H1 (cell line): ENCODE measurements at regions not wholly inside any gene's neighbourhood (a gene's known extent, or its start where the extent isn't known, plus 50 kb on each side); places are given as distances from the start of the nearest gene placed in this dataset.

ENCODE experiments used
- CEBPB ChIP-seq: IDR thresholded peaks from 2 replicates; pipeline ENCODE4 v1.6.1; 2012; ENCODE audit warnings: low read depth, low read length
- CREB1 ChIP-seq: IDR thresholded peaks from 2 replicates; pipeline ENCODE4 v1.6.1; 2012; ENCODE audit warnings: inconsistent platforms
- EP300 ChIP-seq, 2 experiments: IDR thresholded peaks; 1 replicate in 1 of 2; 2 replicates in 1 of 2; pipeline ENCODE4 v1.6.1; 2011 to 2012; ENCODE audit warnings: low read depth in 2 of 2, low read length in 2 of 2, mild to moderate bottlenecking in 2 of 2, borderline replicate concordance in 1 of 2, inconsistent platforms in 1 of 2, moderate library complexity in 1 of 2
- EZH2 ChIP-seq: fragments of 200-600 bp; sonication (generic); IDR thresholded peaks from 2 replicates; pipeline ENCODE4 v1.7.1; 2012; ENCODE audit warnings: low read depth, mild to moderate bottlenecking, moderate library complexity, low read length, inconsistent platforms; ENCODE audit not compliant: severe bottlenecking
- JUN ChIP-seq: IDR thresholded peaks from 2 replicates; pipeline ENCODE4 v1.6.1; 2011; ENCODE audit warnings: low read depth, mild to moderate bottlenecking, improper control_type of control experiment, low read length
- NRF1 ChIP-seq: IDR thresholded peaks from 2 replicates; pipeline ENCODE4 v1.6.1; 2011; ENCODE audit warnings: mild to moderate bottlenecking, low read depth, low read length, improper control_type of control experiment
- POLR2AphosphoS5 ChIP-seq: IDR thresholded peaks from 2 replicates; pipeline ENCODE4 v1.6.1; 2011; ENCODE audit warnings: low read depth, low read length
- RNF2 ChIP-seq: fragments of 200-900, 300-1000 bp; sonication (generic); IDR thresholded peaks from 2 replicates; pipeline ENCODE4 v1.7.1; 2016; ENCODE audit warnings: borderline replicate concordance, low read depth, mild to moderate bottlenecking, antibody characterized with exemption, low read length; ENCODE audit not compliant: poor library complexity, severe bottlenecking; ENCODE audit errors: missing control alignments
- SAP30 ChIP-seq: fragments of 300-600 bp; sonication (generic); IDR thresholded peaks from 2 replicates; pipeline ENCODE4 v1.7.1; 2012; ENCODE audit warnings: low read length, moderate library complexity, mild to moderate bottlenecking, inconsistent platforms; ENCODE audit not compliant: insufficient read depth, insufficient replicate concordance
- SIN3A ChIP-seq, 2 experiments: IDR thresholded peaks in 1 of 2; conservative IDR thresholded peaks in 1 of 2; 2 replicates each; pipeline ENCODE4 v1.6.1; 2011 to 2012; ENCODE audit warnings: low read length in 2 of 2, improper control_type of control experiment in 1 of 2, low read depth in 1 of 2, mild to moderate bottlenecking in 1 of 2
- SP1 ChIP-seq: IDR thresholded peaks from 2 replicates; pipeline ENCODE4 v1.6.1; 2011; ENCODE audit warnings: low read depth, low read length
- TAF1 ChIP-seq: IDR thresholded peaks from 2 replicates; pipeline ENCODE4 v1.6.1; 2011; ENCODE audit warnings: mild to moderate bottlenecking, low read depth, low read length
- YY1 ChIP-seq: IDR thresholded peaks from 2 replicates; pipeline ENCODE4 v1.6.1; 2011; ENCODE audit warnings: low read depth, mild to moderate bottlenecking, low read length
- TF ChIP-seq, protein P1 (sequence below), 3 experiments: IDR thresholded peaks; 1 replicate in 2 of 3; 2 replicates in 1 of 3; pipeline versions ENCODE4 v1.5.1 to v1.6.1; 2011; ENCODE audit warnings: low read length in 3 of 3, mild to moderate bottlenecking in 3 of 3, inconsistent platforms in 2 of 3, low read depth in 1 of 3, moderate library complexity in 1 of 3; ENCODE audit not compliant: insufficient read depth in 1 of 3; ENCODE audit errors: control extremely low read depth in 1 of 3

DNA sequence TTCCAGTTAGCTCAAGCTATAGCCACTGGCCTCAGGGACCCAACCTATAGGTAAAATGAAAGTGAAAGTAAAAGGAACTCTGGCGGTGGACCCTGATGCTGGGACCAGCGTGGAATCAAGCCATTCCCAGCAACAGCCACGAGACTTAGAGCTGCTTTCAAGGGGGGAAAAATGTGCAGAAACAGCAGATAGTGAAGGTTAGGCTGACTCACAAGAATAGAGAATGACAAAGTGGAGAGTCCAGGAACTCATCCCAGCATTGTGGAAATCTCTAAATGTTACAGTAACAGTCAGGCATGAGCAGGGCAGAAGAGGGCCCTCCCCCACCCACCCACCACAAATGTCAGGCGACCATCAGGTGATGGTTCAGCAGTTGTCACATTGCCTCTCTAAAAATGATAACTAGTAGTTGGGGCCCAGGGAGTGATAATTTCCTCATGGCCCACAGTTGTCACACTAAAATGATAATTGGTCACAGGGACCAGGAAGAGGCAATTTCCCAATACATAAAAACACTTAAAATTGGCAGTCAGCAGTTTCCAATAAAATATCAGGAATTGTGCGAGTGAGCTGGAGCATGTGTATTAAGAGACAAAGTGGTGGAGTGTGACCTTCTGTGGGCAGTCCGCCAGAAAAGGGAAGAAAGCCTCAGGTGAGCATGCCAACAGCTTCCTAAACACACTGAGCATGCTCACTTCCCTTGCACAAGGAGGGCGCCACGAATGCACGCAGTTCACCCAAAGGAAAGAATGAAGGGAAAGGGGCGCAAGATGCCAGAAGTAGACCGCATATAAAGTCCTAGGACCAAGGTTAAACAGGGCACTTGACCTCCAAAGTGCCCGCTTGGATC lies 129.8 kb upstream of the PPP1R3A start:
- TF ChIP-seq, protein P1, sequence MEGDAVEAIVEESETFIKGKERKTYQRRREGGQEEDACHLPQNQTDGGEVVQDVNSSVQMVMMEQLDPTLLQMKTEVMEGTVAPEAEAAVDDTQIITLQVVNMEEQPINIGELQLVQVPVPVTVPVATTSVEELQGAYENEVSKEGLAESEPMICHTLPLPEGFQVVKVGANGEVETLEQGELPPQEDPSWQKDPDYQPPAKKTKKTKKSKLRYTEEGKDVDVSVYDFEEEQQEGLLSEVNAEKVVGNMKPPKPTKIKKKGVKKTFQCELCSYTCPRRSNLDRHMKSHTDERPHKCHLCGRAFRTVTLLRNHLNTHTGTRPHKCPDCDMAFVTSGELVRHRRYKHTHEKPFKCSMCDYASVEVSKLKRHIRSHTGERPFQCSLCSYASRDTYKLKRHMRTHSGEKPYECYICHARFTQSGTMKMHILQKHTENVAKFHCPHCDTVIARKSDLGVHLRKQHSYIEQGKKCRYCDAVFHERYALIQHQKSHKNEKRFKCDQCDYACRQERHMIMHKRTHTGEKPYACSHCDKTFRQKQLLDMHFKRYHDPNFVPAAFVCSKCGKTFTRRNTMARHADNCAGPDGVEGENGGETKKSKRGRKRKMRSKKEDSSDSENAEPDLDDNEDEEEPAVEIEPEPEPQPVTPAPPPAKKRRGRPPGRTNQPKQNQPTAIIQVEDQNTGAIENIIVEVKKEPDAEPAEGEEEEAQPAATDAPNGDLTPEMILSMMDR (IDR thresholded peaks at IDR 0.05; ENCODE audit: control extremely low read depth in 1 of 3, insufficient read depth in 1 of 3, low read depth in 1 of 3, low read length in 3 of 3) = no peak
- no peak for TF ChIP-seq RNF2
- no peak for TF ChIP-seq EZH2
- TF ChIP-seq TAF1 = no peak
- TF ChIP-seq YY1 = no peak
- no peak for TF ChIP-seq CREB1
- TF ChIP-seq JUN = no peak
- no peak for TF ChIP-seq CEBPB
- no peak for TF ChIP-seq EP300 (IDR thresholded peaks at IDR 0.05; ENCODE audit: borderline replicate concordance in 1 of 2, low read depth in 2 of 2, low read length in 2 of 2)
- no peak for TF ChIP-seq SP1
- no peak for TF ChIP-seq NRF1
- no peak for TF ChIP-seq POLR2AphosphoS5
- no peak for TF ChIP-seq SIN3A (conservative IDR thresholded peaks at IDR 0.05 in 1 of 2, IDR thresholded peaks at IDR 0.05 in 1 of 2; ENCODE audit: low read depth in 1 of 2, low read length in 2 of 2)
- TF ChIP-seq SAP30 = no peak
